OCI-LY3 (cell line): ENCODE measurements at regions not wholly inside any gene's neighbourhood (a gene's known extent, or its start where the extent isn't known, plus 50 kb on each side); places are given as distances from the start of the nearest gene placed in this dataset.

Experiments used
- EZH2phosphoT487 ChIP-seq: fragments of 200-600 bp; shearing (Covaris generic); IDR thresholded peaks from 2 replicates; pipeline ENCODE4 v1.6.1; 2018; ENCODE audit warnings: antibody characterized with exemption, mixed run types, low read depth
- TF ChIP-seq, protein P1 (sequence below): fragments of 200-600, 300-600 bp; sonication (generic); IDR thresholded peaks from 2 replicates; pipeline ENCODE4 v1.5.1; 2014; ENCODE audit warnings: antibody characterized with exemption, low read length, low read depth

DNA sequence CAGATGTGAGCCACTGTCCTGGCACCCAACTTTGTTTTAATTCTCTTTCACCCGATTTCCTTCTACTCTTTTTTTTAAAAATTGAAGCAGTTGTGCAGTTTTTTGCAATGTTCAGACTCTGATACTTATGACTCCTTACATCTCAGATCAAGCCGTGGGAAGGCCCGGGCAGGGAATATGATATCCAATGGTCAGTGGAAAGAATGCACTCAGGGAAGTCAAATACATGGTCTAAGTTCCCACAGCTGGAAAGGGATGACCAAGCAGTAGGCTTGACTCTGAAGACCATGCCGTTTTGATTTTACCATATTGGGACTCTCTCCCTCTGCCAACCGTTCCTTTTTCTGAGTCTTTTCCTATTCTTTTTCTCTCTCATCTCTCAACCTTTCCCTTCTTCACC is 157.2 kb downstream of the RPLP1 start:
- TF ChIP-seq, protein P1, sequence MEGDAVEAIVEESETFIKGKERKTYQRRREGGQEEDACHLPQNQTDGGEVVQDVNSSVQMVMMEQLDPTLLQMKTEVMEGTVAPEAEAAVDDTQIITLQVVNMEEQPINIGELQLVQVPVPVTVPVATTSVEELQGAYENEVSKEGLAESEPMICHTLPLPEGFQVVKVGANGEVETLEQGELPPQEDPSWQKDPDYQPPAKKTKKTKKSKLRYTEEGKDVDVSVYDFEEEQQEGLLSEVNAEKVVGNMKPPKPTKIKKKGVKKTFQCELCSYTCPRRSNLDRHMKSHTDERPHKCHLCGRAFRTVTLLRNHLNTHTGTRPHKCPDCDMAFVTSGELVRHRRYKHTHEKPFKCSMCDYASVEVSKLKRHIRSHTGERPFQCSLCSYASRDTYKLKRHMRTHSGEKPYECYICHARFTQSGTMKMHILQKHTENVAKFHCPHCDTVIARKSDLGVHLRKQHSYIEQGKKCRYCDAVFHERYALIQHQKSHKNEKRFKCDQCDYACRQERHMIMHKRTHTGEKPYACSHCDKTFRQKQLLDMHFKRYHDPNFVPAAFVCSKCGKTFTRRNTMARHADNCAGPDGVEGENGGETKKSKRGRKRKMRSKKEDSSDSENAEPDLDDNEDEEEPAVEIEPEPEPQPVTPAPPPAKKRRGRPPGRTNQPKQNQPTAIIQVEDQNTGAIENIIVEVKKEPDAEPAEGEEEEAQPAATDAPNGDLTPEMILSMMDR, result no peak
- no peak for TF ChIP-seq EZH2phosphoT487
